ENCODE measurements at regions not wholly inside any gene's neighbourhood (a gene's known extent, or its start where the extent isn't known, plus 50 kb on each side); places are given as distances from the start of the nearest gene placed in this dataset.
A peak's percentile ranks its signal among the peaks of the same experiment; 100 is the strongest.

GRCh38 chr5:129163810-129164378 lies 69.3 kb downstream of the ISOC1 start:
- DNase-seq (ENCODE audit: low spot score in 2 of 2) (no peak), ATAC-seq (no peak)
- peaks cover 16% of the 10 kb centered on the region in 2 donors for H3K9me3 Mint-ChIP-seq
- peaks cover 5 to 29% of the 10 kb centered on the region in 2 donors for H3K36me3 Mint-ChIP-seq
- H3K27ac Mint-ChIP-seq, result peak overlapping the region in 1 of 2 donors; percentile 50

DNA sequence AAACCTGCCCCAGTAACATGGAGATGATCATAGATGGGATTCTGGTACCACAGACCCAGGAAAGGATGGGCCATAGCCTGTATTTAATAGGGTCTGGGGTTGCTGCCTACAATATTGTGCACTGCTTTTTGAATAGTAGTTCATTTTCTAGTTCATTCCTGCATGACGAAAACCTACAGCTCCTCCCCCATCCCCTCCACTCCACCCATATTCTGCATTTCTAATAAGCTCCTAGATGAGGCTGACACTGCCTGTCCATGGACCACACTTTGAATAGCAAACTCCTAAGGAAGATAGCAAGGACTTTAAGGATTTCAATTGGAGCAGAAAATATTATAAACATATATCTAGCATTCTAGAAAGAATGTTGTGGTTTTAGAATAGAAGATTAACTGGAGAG lies 75.5 kb downstream of the ISOC1 start:
- no peak for ATAC-seq
- DNase-seq (ENCODE audit: low spot score in 2 of 2), result no peak
- Mint-ChIP-seq H3K9me3 (no peaks in the 10 kb centered on the region), H3K36me3 (no peaks in the 10 kb centered on the region), H3K27ac (no peak overlapping the region)

GRCh38 chr5:129171194-129171944 lies 76.8 kb downstream of the ISOC1 start:
- no peak overlapping the region for H3K27ac Mint-ChIP-seq
- no peak for ATAC-seq
- H3K9me3 Mint-ChIP-seq, result no peaks in the 10 kb centered on the region
- no peaks in the 10 kb centered on the region for H3K36me3 Mint-ChIP-seq
- DNase-seq (ENCODE audit: low spot score in 2 of 2), result no peak

- Mint-ChIP-seq H3K9me3 (no peaks in the 10 kb centered on the region), H3K27ac (no peak overlapping the region), H3K36me3 (no peaks in the 10 kb centered on the region)
- no peak for ATAC-seq
- no peak for DNase-seq (ENCODE audit: low spot score in 2 of 2)
These were observed 78.0 kb downstream of the ISOC1 start for GRCh38 chr5:129172580-129172979.

- no peak for ATAC-seq
- Mint-ChIP-seq H3K36me3 (no peaks in the 10 kb centered on the region), H3K27ac (no peak overlapping the region), H3K9me3 (no peaks in the 10 kb centered on the region)
- no peak for DNase-seq (ENCODE audit: low spot score in 2 of 2)
These were observed 79.2 kb downstream of the ISOC1 start for GRCh38 chr5:129173771-129174170.

- no peaks in the 10 kb centered on the region for H3K36me3 Mint-ChIP-seq
- H3K27ac Mint-ChIP-seq, result no peak overlapping the region
- ATAC-seq (no peak), DNase-seq (ENCODE audit: low spot score in 2 of 2) (no peak)
- H3K9me3 Mint-ChIP-seq, result no peaks in the 10 kb centered on the region
These were observed 79.9 kb downstream of the ISOC1 start for GRCh38 chr5:129174480-129174879.

DNA sequence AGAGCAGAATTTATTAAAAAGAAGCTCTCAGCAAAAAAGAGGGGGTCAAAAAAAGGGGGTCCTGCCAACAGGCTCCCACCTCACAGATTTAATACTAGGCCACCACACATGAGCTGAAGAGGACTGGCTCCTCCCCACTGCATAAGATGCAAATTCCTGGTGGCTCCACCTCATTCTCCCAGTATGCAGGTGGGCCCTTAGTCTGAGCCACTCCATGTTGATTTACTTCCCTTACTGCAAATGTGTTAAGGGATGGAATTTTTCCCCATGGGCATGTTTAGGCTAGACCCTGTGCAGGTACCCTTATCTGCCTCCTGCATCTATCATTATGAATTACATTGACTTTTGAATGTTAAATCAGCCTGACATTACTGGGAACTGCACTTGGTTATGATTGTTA lies 82.9 kb downstream of the ISOC1 start:
- ATAC-seq, result no peak
- Mint-ChIP-seq H3K27ac (no peak overlapping the region), H3K9me3 (no peaks in the 10 kb centered on the region), H3K36me3 (peaks cover 0 to 6% of the 10 kb centered on the region in 2 donors)
- no peak for DNase-seq (ENCODE audit: low spot score in 2 of 2)

DNA sequence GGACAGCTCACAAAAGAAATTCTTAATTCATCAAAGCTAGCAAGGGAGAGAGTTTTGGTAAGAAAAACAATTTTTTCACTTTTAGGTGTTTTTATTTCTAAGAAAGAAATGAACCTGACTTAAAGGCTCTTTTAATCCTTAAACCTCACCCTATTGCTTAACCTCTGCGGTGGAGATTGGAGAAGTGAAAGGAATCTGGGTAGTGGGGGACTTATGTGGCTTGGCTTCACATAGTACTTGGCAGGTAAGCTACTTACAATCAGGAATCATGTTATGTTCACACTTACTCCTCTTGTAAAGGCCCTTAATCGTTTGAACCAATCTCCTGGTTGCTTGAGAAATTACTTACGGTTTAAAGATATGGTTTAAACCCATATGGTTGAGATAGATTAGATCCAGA lies 104.8 kb downstream of the ISOC1 start:
- ATAC-seq (no peak), DNase-seq (ENCODE audit: low spot score in 2 of 2) (no peak)
- Mint-ChIP-seq H3K36me3 (no peaks in the 10 kb centered on the region), H3K9me3 (no peaks in the 10 kb centered on the region), H3K27ac (no peak overlapping the region)

DNA sequence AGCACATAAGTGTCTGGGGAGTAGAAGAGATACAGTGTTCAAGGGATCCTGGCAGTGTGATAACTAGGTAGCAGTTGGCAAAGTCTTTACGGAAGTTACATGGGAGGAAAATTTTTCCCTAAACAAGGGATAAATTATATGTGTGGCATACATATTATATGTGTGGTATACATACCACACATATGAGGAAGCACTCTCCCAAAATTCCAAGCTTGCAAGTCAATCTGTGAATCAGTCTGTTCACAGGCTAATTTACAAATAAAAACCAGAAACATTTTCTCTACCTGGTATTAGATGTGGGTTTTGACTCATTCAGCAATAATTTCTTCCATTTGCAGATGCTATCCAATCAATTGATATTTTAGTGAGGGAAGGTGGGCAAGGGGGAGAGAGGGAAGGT lies 110.0 kb downstream of the ISOC1 start:
- ATAC-seq, result no peak
- Mint-ChIP-seq H3K27ac (no peak overlapping the region), H3K36me3 (peaks cover 0 to under 1% of the 10 kb centered on the region in 2 donors), H3K9me3 (peaks cover 4 to 8% of the 10 kb centered on the region in 2 donors)
- no peak for DNase-seq (ENCODE audit: low spot score in 2 of 2)

GRCh38 chr5:129216001-129216400 lies 121.5 kb downstream of the ISOC1 start:
- Mint-ChIP-seq H3K27ac (no peak overlapping the region), H3K36me3 (peaks cover under 1 to 8% of the 10 kb centered on the region in 2 donors), H3K9me3 (peaks cover 17 to 22% of the 10 kb centered on the region in 2 donors)
- no peak for ATAC-seq
- DNase-seq (ENCODE audit: low spot score in 2 of 2), result no peak

GRCh38 chr5:129217179-129217578 lies 122.6 kb downstream of the ISOC1 start:
- ATAC-seq, result no peak
- H3K27ac Mint-ChIP-seq, result no peak overlapping the region
- peaks cover 7 to 21% of the 10 kb centered on the region in 2 donors for H3K9me3 Mint-ChIP-seq
- no peak for DNase-seq (ENCODE audit: low spot score in 2 of 2)
- H3K36me3 Mint-ChIP-seq, result peaks cover 0 to 8% of the 10 kb centered on the region in 2 donors

DNA sequence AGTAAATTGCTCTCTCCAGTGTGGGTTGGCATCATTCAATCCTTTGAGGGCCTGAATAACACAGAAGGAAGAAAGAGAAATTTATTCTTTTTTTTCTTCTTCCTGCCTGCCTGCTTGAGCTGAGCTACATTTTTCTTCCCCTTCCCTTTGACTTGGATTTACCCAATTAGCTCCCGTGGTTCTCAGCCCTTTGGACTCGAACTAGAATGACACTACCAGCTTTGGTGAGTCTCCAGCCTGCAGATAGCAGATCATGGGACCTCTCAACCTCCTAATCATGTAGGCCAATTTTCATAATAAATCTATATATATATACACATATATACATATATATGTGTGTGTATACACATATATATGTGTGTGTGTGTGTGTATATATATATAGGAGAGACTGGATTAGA lies 128.6 kb downstream of the ISOC1 start:
- no peaks in the 10 kb centered on the region for H3K9me3 Mint-ChIP-seq
- no peak for ATAC-seq

GRCh38 chr5:129228577-129228976 lies 134.0 kb downstream of the ISOC1 start:
- Mint-ChIP-seq H3K27ac (no peak overlapping the region), H3K9me3 (no peaks in the 10 kb centered on the region), H3K36me3 (peaks cover 0 to under 1% of the 10 kb centered on the region in 2 donors)
- DNase-seq (ENCODE audit: low spot score in 2 of 2) (no peak), ATAC-seq (no peak)

More for the DNA sequence above, 128.6 kb downstream of the ISOC1 start:
- no peak for DNase-seq (ENCODE audit: low spot score in 2 of 2)
- H3K27ac Mint-ChIP-seq, result peak overlapping the region in 1 of 2 donors; percentile 65
- H3K36me3 Mint-ChIP-seq, result no peaks in the 10 kb centered on the region

DNA sequence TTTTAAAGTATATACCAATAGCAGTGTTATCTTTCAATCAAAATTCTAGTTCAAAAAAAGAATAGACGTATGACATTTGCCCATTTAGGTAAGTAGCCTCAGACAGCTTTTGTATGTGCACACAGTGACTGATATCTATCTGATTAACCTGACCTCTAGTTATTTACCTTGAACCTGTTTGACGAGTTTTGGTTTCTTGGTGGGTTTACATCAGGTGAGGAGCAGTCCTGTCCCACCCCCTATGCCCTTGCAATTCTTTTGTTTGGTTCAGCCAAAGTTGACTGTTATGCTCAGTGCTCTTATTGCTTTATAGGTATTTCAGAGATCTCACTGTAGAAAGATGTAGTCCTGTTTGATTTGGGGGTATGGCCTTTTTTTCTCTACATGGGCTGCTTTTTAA lies 147.2 kb downstream of the ISOC1 start:
- no peaks in the 10 kb centered on the region for H3K9me3 Mint-ChIP-seq

DNA sequence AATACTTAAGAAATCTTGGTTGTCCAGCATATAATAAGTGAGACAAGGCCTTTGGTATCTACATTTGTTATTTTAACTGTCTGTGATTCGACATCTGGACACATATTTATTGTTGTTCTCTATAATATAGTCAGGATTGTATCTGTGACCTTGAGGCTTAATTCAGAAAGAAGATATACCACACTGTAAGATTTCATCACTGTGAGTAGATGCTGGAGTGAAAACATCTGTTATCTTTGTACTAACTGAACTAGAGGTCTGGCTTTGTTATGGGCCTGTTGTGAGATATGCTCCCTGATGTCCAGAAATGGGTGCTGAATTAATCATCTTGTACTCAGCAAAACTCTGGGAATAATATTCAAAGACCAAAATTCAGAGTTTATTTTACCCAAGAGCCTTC lies 148.5 kb downstream of the ISOC1 start:
- Mint-ChIP-seq H3K27ac (no peak overlapping the region), H3K9me3 (no peaks in the 10 kb centered on the region), H3K36me3 (no peaks in the 10 kb centered on the region)
- no peak for ATAC-seq
- no peak for DNase-seq (ENCODE audit: low spot score in 2 of 2)

More for the DNA sequence above, 147.2 kb downstream of the ISOC1 start:
- DNase-seq (ENCODE audit: low spot score in 2 of 2), result no peak
- Mint-ChIP-seq H3K36me3 (no peaks in the 10 kb centered on the region), H3K27ac (no peak overlapping the region)
- ATAC-seq, result no peak

DNA sequence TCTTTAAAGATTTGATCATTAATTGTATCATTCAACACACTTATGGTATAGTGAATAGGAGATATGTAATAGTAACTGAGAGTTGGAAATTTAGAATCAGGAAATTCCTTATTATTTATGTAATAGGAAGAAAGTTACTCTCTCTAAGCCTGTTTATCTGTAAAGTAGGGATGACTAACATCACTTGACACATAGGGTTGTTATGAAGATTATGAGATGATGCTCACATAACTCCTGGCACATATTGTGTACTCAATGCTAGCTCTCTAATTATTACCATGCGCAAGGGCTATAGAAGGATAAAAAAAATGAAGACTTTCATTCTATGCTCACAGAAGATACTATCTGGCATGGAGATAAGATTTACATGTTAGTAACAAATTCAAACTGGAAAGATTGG lies 149.9 kb downstream of the ISOC1 start:
- H3K27ac Mint-ChIP-seq, result no peak overlapping the region
- H3K36me3 Mint-ChIP-seq, result no peaks in the 10 kb centered on the region
- no peak for ATAC-seq
- no peak for DNase-seq (ENCODE audit: low spot score in 2 of 2)
- H3K9me3 Mint-ChIP-seq, result no peaks in the 10 kb centered on the region

- H3K9me3 Mint-ChIP-seq, result no peaks in the 10 kb centered on the region
- ATAC-seq, result no peak
These were observed 150.9 kb downstream of the ISOC1 start for GRCh38 chr5:129245489-129245888.

GRCh38 chr5:129246088-129246487 lies 151.5 kb downstream of the ISOC1 start:
- Mint-ChIP-seq H3K27ac (no peak overlapping the region), H3K36me3 (no peaks in the 10 kb centered on the region), H3K9me3 (no peaks in the 10 kb centered on the region)
- DNase-seq (ENCODE audit: low spot score in 2 of 2) (no peak), ATAC-seq (no peak)

More at GRCh38 chr5:129245489-129245888, 150.9 kb downstream of the ISOC1 start:
- Mint-ChIP-seq H3K36me3 (no peaks in the 10 kb centered on the region), H3K27ac (no peak overlapping the region)
- no peak for DNase-seq (ENCODE audit: low spot score in 2 of 2)
